Heart left ventricle (tissue), 16 donors: ENCODE measurements at regions not wholly inside any gene's neighbourhood (a gene's known extent, or its start where the extent isn't known, plus 50 kb on each side); places are given as distances from the start of the nearest gene placed in this dataset.

Experiments used
- ATAC-seq, 4 donors: fragments of 200-7000 bp; cut with Tn5 transposase; one replicate each; pipeline ENCODE4 v1.9.1; 2020 to 2022; ENCODE audit warnings: moderate library complexity in 4 of 4, mild to moderate bottlenecking in 3 of 4, moderate number of reproducible peaks in 1 of 4
- DNase-seq, 5 donors: peaks; one replicate each; pipeline ENCODE4 v3.0.0-alpha.2; 2020
- H3K27ac ChIP-seq, 12 donors: fragments of 200-600 bp; sonication (generic) in 4 of 12; one replicate each; pipeline versions ENCODE4 v1.5.0 to v1.8.0; 2016 to 2022; ENCODE audit warnings: mild to moderate bottlenecking in 2 of 12
- H3K27me3 ChIP-seq, 9 donors: fragments of 200-600 bp; sonication (generic) in 2 of 9; one replicate each; pipeline versions ENCODE4 v1.5.1 to v1.8.0; 2016 to 2022; ENCODE audit warnings: mild to moderate bottlenecking in 3 of 9
- H3K36me3 ChIP-seq, 9 donors: fragments of 200-600 bp; sonication (generic) in 2 of 9; one replicate each; pipeline versions ENCODE4 v1.5.0 to v1.8.0; 2018 to 2022; ENCODE audit warnings: mild to moderate bottlenecking in 2 of 9
- H3K4me1 ChIP-seq, 12 donors: fragments of 200-600 bp; sonication (generic) in 4 of 12; one replicate each; pipeline versions ENCODE4 v1.5.0 to v1.8.0; 2016 to 2022; ENCODE audit warnings: mild to moderate bottlenecking in 3 of 12
- H3K4me3 ChIP-seq, 12 donors: fragments of 200-600 bp; sonication (generic) in 4 of 12; one replicate each; pipeline versions ENCODE4 v1.5.0 to v1.8.0; 2017 to 2022; ENCODE audit warnings: mild to moderate bottlenecking in 9 of 12, moderate library complexity in 4 of 12
- H3K9me3 ChIP-seq, 12 donors: fragments of 200-600 bp; sonication (generic) in 4 of 12; one replicate each; pipeline versions ENCODE4 v1.5.0 to v1.8.0; 2016 to 2022; ENCODE audit warnings: mild to moderate bottlenecking in 1 of 12
- POLR2A ChIP-seq, 2 donors: fragments of 450-650 bp; IDR thresholded peaks; one replicate each; pipeline ENCODE4 v1.6.1; 2017; ENCODE audit warnings: antibody characterized with exemption in 2 of 2, mild to moderate bottlenecking in 2 of 2, moderate library complexity in 2 of 2
- WGBS, 4 donors: extraction: QIAGEN DNeasy Blood & Tissue Kit in 2 of 4; methylation state at CpG; one replicate each; pipeline versions ENCODE4 v1.1.5 to v1.1.7; 2013 to 2018; 5-methylcytosine and 5-hydroxymethylcytosine counted together
- intact Hi-C, 10 donors: fragments of 100-400 bp; cut with DNase I; formaldehyde crosslinking; loops; one replicate each; pipeline versions ENCODE4 v1.11.1 to v1.14.2; 2022
- TF ChIP-seq, protein P1 (sequence below), 12 donors: fragments of 200-600 bp; sonication (generic) in 4 of 12; IDR thresholded peaks; one replicate each; pipeline versions ENCODE4 v1.5.0 to v1.8.0; 2018 to 2022; ENCODE audit warnings: antibody characterized with exemption in 12 of 12, mild to moderate bottlenecking in 5 of 12
- donor health status: ischemic (EF 13 %, LVEDD 7.1; RV severe dilation, severe dysfunction).
- donor health status: healthy with polysubstance abuse.
- donor health status: DM: no; HTN: yes; CAD: no.
- donor health status: DM: no; HTN: no; CAD: no.
- donor health status: ischemic (EF 25% LVEDD 6.9; RV normal size, moderate dysfunction).
- donor health status: ischemic (EF 25% LVEDD 5.7; RV mildly dilated, moderate dysfunction).
- donor health status: healthy.
- donor health status: DM: yes; HTN: yes; CAD: no.
- donor health status: ischemic (EF 35%, LVEDD 5.7; RV mildly dilated, moderate dysfunction).
- donor health status: nonischemic (EF 11% LVEDD 7.7; RV severe dilation, severe dysfunction).
- donor health status: DM: yes; HTN: yes; CAD: no.
- donor health status: PGD.
- donor health status: ischemic (EF 29% LVEDD 5.4; RV normal size, mild dysfunction).
- donor health status: nonischemic (EF 23%, LVEDD 6.1; RV moderate dilation, normal function).

DNA sequence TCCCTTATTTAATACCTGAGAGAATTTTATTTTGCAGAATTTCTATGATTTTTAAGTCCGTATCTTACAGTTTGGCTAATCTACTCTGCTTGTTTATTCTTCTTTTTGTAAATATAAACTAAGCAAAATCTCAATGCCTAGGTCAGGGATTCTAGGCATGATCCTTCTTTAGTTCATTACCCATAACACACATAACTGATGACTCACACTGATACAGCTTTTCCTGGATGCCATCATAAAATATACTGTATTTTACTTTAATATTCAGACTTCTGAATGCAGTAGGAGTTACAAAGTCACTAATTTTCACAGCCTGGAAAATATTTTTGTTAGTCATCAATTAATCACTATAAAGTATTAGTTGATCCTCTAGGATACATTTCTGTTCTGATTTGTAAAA lies 898.2 kb upstream of the RAG2 start:
- H3K4me3 ChIP-seq, result no peak overlapping the region
- no peaks in the 10 kb centered on the region for H3K27me3 ChIP-seq
- no peak for ATAC-seq
- H3K4me1 ChIP-seq, result no peaks in the 10 kb centered on the region
- H3K36me3 ChIP-seq, result no peaks in the 10 kb centered on the region
- peaks cover 0 to 5% (median 0%) of the 10 kb centered on the region in 12 donors for H3K9me3 ChIP-seq
- WGBS, 4 donors, result 81 to 89% (median 86%) methylated on average over 1 of the region's 1 CpG
- no peak overlapping the region for H3K27ac ChIP-seq
- TF ChIP-seq POLR2A (IDR thresholded peaks at IDR 0.05), result no peak
- TF ChIP-seq, protein P1, sequence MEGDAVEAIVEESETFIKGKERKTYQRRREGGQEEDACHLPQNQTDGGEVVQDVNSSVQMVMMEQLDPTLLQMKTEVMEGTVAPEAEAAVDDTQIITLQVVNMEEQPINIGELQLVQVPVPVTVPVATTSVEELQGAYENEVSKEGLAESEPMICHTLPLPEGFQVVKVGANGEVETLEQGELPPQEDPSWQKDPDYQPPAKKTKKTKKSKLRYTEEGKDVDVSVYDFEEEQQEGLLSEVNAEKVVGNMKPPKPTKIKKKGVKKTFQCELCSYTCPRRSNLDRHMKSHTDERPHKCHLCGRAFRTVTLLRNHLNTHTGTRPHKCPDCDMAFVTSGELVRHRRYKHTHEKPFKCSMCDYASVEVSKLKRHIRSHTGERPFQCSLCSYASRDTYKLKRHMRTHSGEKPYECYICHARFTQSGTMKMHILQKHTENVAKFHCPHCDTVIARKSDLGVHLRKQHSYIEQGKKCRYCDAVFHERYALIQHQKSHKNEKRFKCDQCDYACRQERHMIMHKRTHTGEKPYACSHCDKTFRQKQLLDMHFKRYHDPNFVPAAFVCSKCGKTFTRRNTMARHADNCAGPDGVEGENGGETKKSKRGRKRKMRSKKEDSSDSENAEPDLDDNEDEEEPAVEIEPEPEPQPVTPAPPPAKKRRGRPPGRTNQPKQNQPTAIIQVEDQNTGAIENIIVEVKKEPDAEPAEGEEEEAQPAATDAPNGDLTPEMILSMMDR (IDR thresholded peaks at IDR 0.05), result no peak
- intact Hi-C loops, result no loop called here
- DNase-seq, result no peak

GRCh38 chr11:37484298-37484697 lies 886.3 kb upstream of the RAG2 start:
- TF ChIP-seq, protein P1 (IDR thresholded peaks at IDR 0.05), result no peak
- TF ChIP-seq POLR2A (IDR thresholded peaks at IDR 0.05), result no peak
- Histone ChIP-seq H3K27ac (no peak overlapping the region), H3K4me3 (no peak overlapping the region), H3K27me3 (no peaks in the 10 kb centered on the region), H3K9me3 (no peaks in the 10 kb centered on the region), H3K36me3 (no peaks in the 10 kb centered on the region), H3K4me1 (no peaks in the 10 kb centered on the region)
- intact Hi-C loops, result no loop called here
- no peak for DNase-seq
- no peak for ATAC-seq

DNA sequence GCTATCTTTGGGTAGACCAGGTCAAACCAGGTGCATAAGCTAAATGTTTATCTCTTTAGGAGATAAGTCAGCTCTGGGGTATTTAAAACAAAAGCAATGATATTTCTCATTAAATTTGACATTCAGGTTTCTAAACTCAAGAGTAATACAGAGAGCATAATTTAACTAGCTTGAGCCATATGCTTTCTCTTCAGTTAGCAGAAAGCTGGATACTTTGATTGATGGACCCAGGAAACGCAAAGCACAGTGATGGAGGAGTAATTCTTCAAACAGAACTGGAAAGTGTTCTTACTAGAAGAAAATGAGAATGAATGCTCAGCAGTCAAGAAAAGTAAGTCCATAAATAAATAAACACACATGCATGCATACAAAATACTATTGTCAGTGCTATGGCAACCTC lies 885.7 kb upstream of the RAG2 start:
- H3K9me3 ChIP-seq, result no peaks in the 10 kb centered on the region
- H3K4me1 ChIP-seq, result no peaks in the 10 kb centered on the region
- intact Hi-C loops, result no loop called here
- no peaks in the 10 kb centered on the region for H3K36me3 ChIP-seq
- DNase-seq (no peak), ATAC-seq (no peak)
- 79 to 96% (median 94%) methylated on average over 1 of the region's 1 CpG for WGBS, 4 donors
- no peak overlapping the region for H3K27ac ChIP-seq
- H3K4me3 ChIP-seq, result no peak overlapping the region
- no peak for TF ChIP-seq POLR2A (IDR thresholded peaks at IDR 0.05)
- TF ChIP-seq, protein P1 (IDR thresholded peaks at IDR 0.05), result no peak
- no peaks in the 10 kb centered on the region for H3K27me3 ChIP-seq

DNA sequence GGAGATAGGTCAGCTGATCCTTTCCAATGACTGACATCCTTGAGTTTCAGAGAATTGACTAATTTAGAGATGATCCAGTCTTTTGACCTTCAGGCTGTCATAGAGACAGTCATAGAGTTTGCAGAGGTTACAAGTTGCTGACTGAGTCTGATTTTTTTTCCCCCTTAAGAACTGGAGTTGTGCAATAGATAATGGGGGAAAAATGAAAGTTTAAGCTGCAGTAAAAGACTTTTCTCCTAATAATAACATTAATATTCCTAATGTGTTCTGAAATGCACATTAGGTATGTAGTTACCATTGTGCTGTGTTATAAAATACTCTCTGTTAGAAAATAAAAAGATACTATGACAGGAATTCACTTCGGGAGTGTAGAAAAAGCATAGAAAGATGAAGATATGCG lies 876.9 kb upstream of the RAG2 start:
- WGBS, 4 donors, result 55 to 70% (median 62%) methylated on average over 2 of the region's 2 CpGs
- Histone ChIP-seq H3K36me3 (no peaks in the 10 kb centered on the region), H3K27me3 (no peaks in the 10 kb centered on the region), H3K27ac (no peak overlapping the region), H3K4me1 (no peaks in the 10 kb centered on the region), H3K9me3 (no peaks in the 10 kb centered on the region), H3K4me3 (no peak overlapping the region)
- intact Hi-C loops, result no loop called here
- no peak for TF ChIP-seq POLR2A (IDR thresholded peaks at IDR 0.05)
- TF ChIP-seq, protein P1 (IDR thresholded peaks at IDR 0.05), result no peak
- ATAC-seq, result no peak
- DNase-seq, result no peak
